Right lobe of liver (tissue), 6 donors: ENCODE measurements at regions not wholly inside any gene's neighbourhood (a gene's known extent, or its start where the extent isn't known, plus 50 kb on each side); places are given as distances from the start of the nearest gene placed in this dataset.

ENCODE experiments used
- ATAC-seq, 4 donors: fragments of 200-7000 bp; cut with Tn5 transposase; one replicate each; pipeline ENCODE4 v1.9.1; 2020; ENCODE audit warnings: mild to moderate bottlenecking in 4 of 4, moderate library complexity in 4 of 4
- DNase-seq, 3 donors: peaks; one replicate each; pipeline ENCODE4 v3.0.0-alpha.2; 2020
- H3K27ac ChIP-seq, 3 donors: fragments of 200-600 bp; one replicate each; pipeline ENCODE4 v1.8.0; 2022
- H3K27me3 ChIP-seq, 2 donors: fragments of 200-600 bp; one replicate each; pipeline ENCODE4 v1.8.0; 2022
- H3K36me3 ChIP-seq, 4 donors: fragments of 200-600 bp; sonication (generic) in 1 of 4; one replicate each; pipeline versions ENCODE4 v1.5.1 to v1.8.0; 2017 to 2022; ENCODE audit warnings: control low read depth in 1 of 4
- H3K4me1 ChIP-seq, 4 donors: fragments of 200-600 bp; sonication (generic) in 1 of 4; one replicate each; pipeline versions ENCODE4 v1.5.1 to v1.8.0; 2017 to 2022; ENCODE audit warnings: control low read depth in 1 of 4
- H3K4me3 ChIP-seq, 3 donors: fragments of 200-600 bp; one replicate each; pipeline ENCODE4 v1.8.0; 2022
- H3K9me3 ChIP-seq, 4 donors: fragments of 200-600 bp; sonication (generic) in 1 of 4; one replicate each; pipeline versions ENCODE4 v1.5.1 to v1.8.0; 2017 to 2022; ENCODE audit warnings: control low read depth in 1 of 4
- POLR2A ChIP-seq: fragments of 450-650 bp; IDR thresholded peaks from one replicate; pipeline ENCODE4 v1.6.1; 2017; ENCODE audit warnings: antibody characterized with exemption, mild to moderate bottlenecking
- WGBS: methylation state at CpG from one replicate; pipeline ENCODE4 v1.1.6; 2018; ENCODE audit warnings: low coverage, low lambda C conversion rate; ENCODE audit not compliant: insufficient coverage; ENCODE audit errors: missing lambda C conversion rate; 5-methylcytosine and 5-hydroxymethylcytosine counted together
- intact Hi-C, 2 donors: fragments of 100-400 bp; cut with DNase I; formaldehyde crosslinking; loops; one replicate each; pipeline versions ENCODE4 v1.11.2 to v1.14.1; 2022
- TF ChIP-seq, protein P1 (sequence below), 4 donors: fragments of 200-600 bp in 3 of 4; fragments of 450-650 bp in 1 of 4; IDR thresholded peaks; one replicate each; pipeline versions ENCODE4 v1.5.1 to v1.8.0; 2016 to 2022; ENCODE audit warnings: antibody characterized with exemption in 4 of 4, mild to moderate bottlenecking in 2 of 4
- donor health status: DM: no; HTN: yes; CAD: no.
- donor health status: DM: no; HTN: no; CAD: no.
- donor health status: DM: no; HTN: no; CAD: no.
- donor health status: DM: no; HTN: yes; CAD: no.
- donor health status: DM: no; HTN: yes; CAD: no.

GRCh38 chr12:4115570-4115969 is 158.0 kb upstream of the CCND2 start:
- Histone ChIP-seq H3K4me1 (no peaks in the 10 kb centered on the region), H3K36me3 (no peaks in the 10 kb centered on the region), H3K27me3 (no peaks in the 10 kb centered on the region), H3K4me3 (no peak overlapping the region), H3K9me3 (no peaks in the 10 kb centered on the region), H3K27ac (no peak overlapping the region)
- WGBS = 44% methylated on average over 10 of the region's 10 CpGs
- no peak for TF ChIP-seq POLR2A
- ATAC-seq (no peak), DNase-seq (peak in 1 of 3 donors; percentile 28)
- intact Hi-C loops = loop anchor here in 1 of 2 donors (10.0 kb wide), 1 partner anchor 159 kb away; the partner anchor contains the start of gene CCND2

DNA sequence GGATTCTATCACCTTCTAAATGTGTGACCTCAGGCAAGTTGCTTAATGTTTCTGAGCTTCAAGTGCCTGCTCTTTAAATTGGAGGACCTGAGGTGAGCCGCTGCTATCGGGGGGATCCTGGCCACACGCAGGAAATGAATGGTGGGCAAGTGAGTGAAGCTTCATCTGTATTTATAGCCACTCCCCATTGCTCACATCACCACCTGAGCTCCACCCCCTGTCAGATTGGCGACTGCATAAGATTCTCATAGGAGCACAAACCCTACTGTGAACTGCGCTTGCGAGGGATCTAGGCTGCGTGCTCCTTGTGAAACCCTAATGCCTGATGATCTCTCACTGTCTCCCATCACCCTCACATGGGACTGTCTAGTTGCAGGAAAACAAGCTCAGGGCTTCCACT is 158.6 kb upstream of the CCND2 start:
- peak in 1 of 3 donors; percentile 9 for DNase-seq
- no peak overlapping the region for H3K4me3 ChIP-seq
- H3K4me1 ChIP-seq = no peaks in the 10 kb centered on the region
- 61% methylated on average over 5 of the region's 7 CpGs for WGBS
- no peaks in the 10 kb centered on the region for H3K27me3 ChIP-seq
- ATAC-seq = no peak
- TF ChIP-seq, protein P1, sequence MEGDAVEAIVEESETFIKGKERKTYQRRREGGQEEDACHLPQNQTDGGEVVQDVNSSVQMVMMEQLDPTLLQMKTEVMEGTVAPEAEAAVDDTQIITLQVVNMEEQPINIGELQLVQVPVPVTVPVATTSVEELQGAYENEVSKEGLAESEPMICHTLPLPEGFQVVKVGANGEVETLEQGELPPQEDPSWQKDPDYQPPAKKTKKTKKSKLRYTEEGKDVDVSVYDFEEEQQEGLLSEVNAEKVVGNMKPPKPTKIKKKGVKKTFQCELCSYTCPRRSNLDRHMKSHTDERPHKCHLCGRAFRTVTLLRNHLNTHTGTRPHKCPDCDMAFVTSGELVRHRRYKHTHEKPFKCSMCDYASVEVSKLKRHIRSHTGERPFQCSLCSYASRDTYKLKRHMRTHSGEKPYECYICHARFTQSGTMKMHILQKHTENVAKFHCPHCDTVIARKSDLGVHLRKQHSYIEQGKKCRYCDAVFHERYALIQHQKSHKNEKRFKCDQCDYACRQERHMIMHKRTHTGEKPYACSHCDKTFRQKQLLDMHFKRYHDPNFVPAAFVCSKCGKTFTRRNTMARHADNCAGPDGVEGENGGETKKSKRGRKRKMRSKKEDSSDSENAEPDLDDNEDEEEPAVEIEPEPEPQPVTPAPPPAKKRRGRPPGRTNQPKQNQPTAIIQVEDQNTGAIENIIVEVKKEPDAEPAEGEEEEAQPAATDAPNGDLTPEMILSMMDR (IDR thresholded peaks at IDR 0.05) = no peak
- no peaks in the 10 kb centered on the region for H3K36me3 ChIP-seq
- no peak overlapping the region for H3K27ac ChIP-seq
- H3K9me3 ChIP-seq = no peaks in the 10 kb centered on the region
- intact Hi-C loops = loop anchor here in 1 of 2 donors (10.0 kb wide), 1 partner anchor 160 kb away; the partner anchor contains the start of gene CCND2

DNA sequence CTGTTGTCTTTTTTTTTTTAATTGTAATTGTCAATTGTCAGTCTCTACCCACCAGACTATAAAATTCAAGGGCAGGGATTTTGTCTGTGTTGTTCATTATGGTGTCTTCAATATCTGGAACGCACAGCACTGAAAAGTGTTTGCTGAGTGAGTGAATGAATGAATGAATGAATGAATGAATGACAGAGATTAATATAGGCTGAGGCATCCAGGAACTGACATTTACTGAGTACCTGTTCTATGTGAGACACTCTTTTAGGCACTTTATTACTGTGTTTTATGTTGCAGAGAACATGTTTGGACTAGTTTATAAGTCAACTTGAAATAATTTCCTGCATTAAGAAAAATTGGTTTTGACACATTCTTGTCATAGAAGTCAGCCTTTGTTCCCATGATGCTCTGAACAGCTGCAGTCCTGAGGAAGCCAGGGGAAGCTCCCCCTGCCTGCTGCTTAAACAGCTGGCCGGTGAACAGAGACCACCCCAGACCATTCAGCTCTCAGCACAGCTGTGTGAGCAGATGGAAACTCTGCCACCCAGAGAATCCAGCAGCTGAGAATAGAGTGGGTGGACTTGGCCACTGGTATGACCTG is 160.7 kb upstream of the CCND2 start:
- Histone ChIP-seq H3K36me3 (no peaks in the 10 kb centered on the region), H3K27ac (no peak overlapping the region), H3K27me3 (no peaks in the 10 kb centered on the region), H3K9me3 (no peaks in the 10 kb centered on the region), H3K4me1 (no peaks in the 10 kb centered on the region), H3K4me3 (no peak overlapping the region)
- TF ChIP-seq POLR2A = no peak
- TF ChIP-seq, protein P1 (IDR thresholded peaks at IDR 0.05) = no peak
- ATAC-seq (no peak), DNase-seq (peak in 1 of 3 donors; percentile 18)
- intact Hi-C loops = loop anchor here in 1 of 2 donors (10.0 kb wide), 1 partner anchor 162 kb away; the partner anchor contains the start of gene CCND2
- WGBS = 63% methylated on average over 1 of the region's 2 CpGs

DNA sequence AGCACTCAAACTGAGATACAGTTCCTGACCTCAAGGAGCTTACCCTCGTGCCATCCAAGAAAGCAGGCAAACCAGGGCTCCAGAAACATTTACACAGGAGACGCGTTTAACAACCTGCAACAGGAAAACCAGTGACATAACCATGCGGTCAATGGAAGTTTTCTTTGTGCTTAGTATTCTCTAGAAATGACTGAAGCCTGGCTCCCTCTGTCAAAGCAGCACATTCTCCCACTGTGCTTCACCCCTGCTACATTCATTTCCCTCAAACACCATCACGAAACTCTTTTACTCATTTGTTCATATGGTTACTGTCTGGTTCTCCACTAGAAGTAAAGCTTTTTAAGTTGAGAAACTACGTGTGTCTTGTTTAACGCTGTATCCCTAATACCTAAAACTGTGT is 161.3 kb upstream of the CCND2 start:
- no peaks in the 10 kb centered on the region for H3K4me1 ChIP-seq
- DNase-seq (no peak), ATAC-seq (no peak)
- intact Hi-C loops = loop anchor here in 1 of 2 donors (10.0 kb wide), 1 partner anchor 163 kb away; the partner anchor contains the start of gene CCND2
- 58% methylated on average over 5 of the region's 7 CpGs for WGBS
- H3K27me3 ChIP-seq = no peaks in the 10 kb centered on the region
- H3K4me3 ChIP-seq = no peak overlapping the region
- H3K27ac ChIP-seq = no peak overlapping the region
- no peak for TF ChIP-seq POLR2A
- TF ChIP-seq, protein P1 (IDR thresholded peaks at IDR 0.05) = no peak
- no peaks in the 10 kb centered on the region for H3K9me3 ChIP-seq
- H3K36me3 ChIP-seq = no peaks in the 10 kb centered on the region

GRCh38 chr12:4111010-4111409 is 162.6 kb upstream of the CCND2 start:
- no peaks in the 10 kb centered on the region for H3K9me3 ChIP-seq
- H3K27me3 ChIP-seq = no peaks in the 10 kb centered on the region
- H3K27ac ChIP-seq = no peak overlapping the region
- H3K36me3 ChIP-seq = no peaks in the 10 kb centered on the region
- no peaks in the 10 kb centered on the region for H3K4me1 ChIP-seq
- DNase-seq = peak in 1 of 3 donors; percentile 16
- ATAC-seq = no peak
- 79% methylated on average over 5 of the region's 5 CpGs for WGBS
- no peak overlapping the region for H3K4me3 ChIP-seq
- TF ChIP-seq, protein P1 (IDR thresholded peaks at IDR 0.05) = no peak
- TF ChIP-seq POLR2A = no peak
- intact Hi-C loops = loop anchor here in 1 of 2 donors (10.0 kb wide), 1 partner anchor 164 kb away; the partner anchor contains the start of gene CCND2
